ENCODE measurements at regions not wholly inside any gene's neighbourhood (a gene's known extent, or its start where the extent isn't known, plus 50 kb on each side); places are given as distances from the start of the nearest gene placed in this dataset.

- TF ChIP-seq, protein P1, sequence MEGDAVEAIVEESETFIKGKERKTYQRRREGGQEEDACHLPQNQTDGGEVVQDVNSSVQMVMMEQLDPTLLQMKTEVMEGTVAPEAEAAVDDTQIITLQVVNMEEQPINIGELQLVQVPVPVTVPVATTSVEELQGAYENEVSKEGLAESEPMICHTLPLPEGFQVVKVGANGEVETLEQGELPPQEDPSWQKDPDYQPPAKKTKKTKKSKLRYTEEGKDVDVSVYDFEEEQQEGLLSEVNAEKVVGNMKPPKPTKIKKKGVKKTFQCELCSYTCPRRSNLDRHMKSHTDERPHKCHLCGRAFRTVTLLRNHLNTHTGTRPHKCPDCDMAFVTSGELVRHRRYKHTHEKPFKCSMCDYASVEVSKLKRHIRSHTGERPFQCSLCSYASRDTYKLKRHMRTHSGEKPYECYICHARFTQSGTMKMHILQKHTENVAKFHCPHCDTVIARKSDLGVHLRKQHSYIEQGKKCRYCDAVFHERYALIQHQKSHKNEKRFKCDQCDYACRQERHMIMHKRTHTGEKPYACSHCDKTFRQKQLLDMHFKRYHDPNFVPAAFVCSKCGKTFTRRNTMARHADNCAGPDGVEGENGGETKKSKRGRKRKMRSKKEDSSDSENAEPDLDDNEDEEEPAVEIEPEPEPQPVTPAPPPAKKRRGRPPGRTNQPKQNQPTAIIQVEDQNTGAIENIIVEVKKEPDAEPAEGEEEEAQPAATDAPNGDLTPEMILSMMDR (IDR thresholded peaks at IDR 0.05; ENCODE audit: extremely low read depth in 1 of 2, insufficient read depth in 1 of 2, low read depth in 1 of 2, low read length in 2 of 2), result no peak
- TF ChIP-seq GATA2 (IDR thresholded peaks at IDR 0.05; ENCODE audit: insufficient read depth, insufficient read length, low read depth, low read length) (no peak), POLR2AphosphoS5 (IDR thresholded peaks at IDR 0.05; ENCODE audit: insufficient read depth, low read depth, low read length) (no peak), MAX (IDR thresholded peaks at IDR 0.05; ENCODE audit: insufficient read depth, insufficient read length) (no peak), EZH2 (IDR thresholded peaks at IDR 0.05; ENCODE audit: borderline replicate concordance, low read depth, low read length, severe bottlenecking) (no peak), MYC (IDR thresholded peaks at IDR 0.05; ENCODE audit: low read depth, low read length) (no peak), POLR2A (IDR thresholded peaks at IDR 0.05; ENCODE audit: low read depth, low read length) (no peak), JUN (IDR thresholded peaks at IDR 0.05; ENCODE audit: borderline replicate concordance, insufficient read depth, insufficient read length, low read depth) (no peak), FOS (IDR thresholded peaks at IDR 0.05; ENCODE audit: borderline replicate concordance, insufficient read depth, low read length) (no peak)
Observed at GRCh38 chr13:47788844-47789243, 212.2 kb downstream of the SUCLA2 start.
